ENCODE measurements at regions not wholly inside any gene's neighbourhood (a gene's known extent, or its start where the extent isn't known, plus 50 kb on each side); places are given as distances from the start of the nearest gene placed in this dataset.

DNA sequence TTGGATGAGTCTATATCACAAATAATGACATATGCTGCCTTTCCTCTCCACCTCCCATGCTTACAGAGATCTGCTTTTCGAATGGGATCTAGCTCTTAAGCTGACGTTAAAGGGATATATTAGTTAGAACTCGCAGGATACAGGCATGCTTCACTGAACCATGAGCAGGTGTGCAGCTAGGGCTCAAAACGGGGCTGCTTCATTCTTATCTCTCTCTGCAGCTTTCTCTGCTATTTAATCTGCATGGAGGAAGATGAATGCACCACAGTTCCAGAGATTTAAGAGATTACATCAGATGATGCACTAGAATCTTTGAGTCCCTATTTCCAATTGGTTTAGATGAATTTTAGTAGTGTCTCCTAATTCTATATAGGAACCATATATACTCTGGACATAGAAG, 327.0 kb downstream of the RAD51AP2 start:
- H3K27me3 Mint-ChIP-seq: no peaks in the 10 kb centered on the region
- CTCF ChIA-PET: no interaction called here
- H3K4me3 Mint-ChIP-seq: no peak overlapping the region
- ATAC-seq (replicated peaks in 1 of 4) (no peak), DNase-seq (no peak)
- Histone ChIP-seq H3K27me3 (replicated peaks in 1 of 2; ENCODE audit: control insufficient read depth in 2 of 2, extremely low read depth in 1 of 2, insufficient read depth in 2 of 2, low read length in 1 of 2) (no peaks in the 10 kb centered on the region), H3K27ac (ENCODE audit: low read length) (no peak overlapping the region), H3K4me1 (ENCODE audit: control insufficient read depth in 1 of 2, extremely low read depth in 1 of 2, insufficient read depth in 2 of 2, low read length in 2 of 2) (no peaks in the 10 kb centered on the region), H3K4me3 (ENCODE audit: control insufficient read depth in 1 of 2, extremely low read depth in 1 of 2, low read length in 1 of 2) (no peak overlapping the region), H3K9me3 (no peaks in the 10 kb centered on the region), H3K36me3 (ENCODE audit: control insufficient read depth in 2 of 2, extremely low read depth in 1 of 2, insufficient read depth in 1 of 2, low read length in 1 of 2) (no peaks in the 10 kb centered on the region)
- POLR2A ChIA-PET: no interaction called here
- no peak overlapping the region for H3K27ac Mint-ChIP-seq
- H3K9me3 Mint-ChIP-seq: peaks cover 0 to 7% (median 2%) of the 10 kb centered on the region in 3 donors
- H3K36me3 Mint-ChIP-seq: no peaks in the 10 kb centered on the region
- H3K4me1 Mint-ChIP-seq: no peaks in the 10 kb centered on the region
- WGBS (ENCODE audit: insufficient coverage): 0% methylated on average over 1 of the region's 4 CpGs

DNA sequence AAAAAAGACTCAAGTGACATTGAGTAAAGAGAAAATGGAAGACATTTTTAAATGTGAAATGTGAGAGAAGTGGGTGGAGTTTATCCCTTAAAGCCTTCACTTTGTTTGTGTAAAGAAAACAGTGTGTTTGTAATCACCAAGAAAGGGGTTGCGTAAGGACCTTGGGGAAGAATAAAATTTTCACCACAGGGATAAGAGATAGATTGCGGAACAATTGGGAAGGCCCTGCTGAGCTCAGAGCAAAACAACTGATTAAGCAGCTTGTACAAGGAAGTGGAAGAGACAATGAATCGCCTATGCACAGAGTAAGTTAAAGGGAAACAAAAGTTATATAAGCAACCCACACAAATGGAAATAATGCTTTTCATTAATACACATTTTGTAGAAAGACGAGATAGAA, 327.7 kb downstream of the RAD51AP2 start:
- ATAC-seq (replicated peaks in 1 of 4) (no peak), DNase-seq (no peak)
- Histone ChIP-seq H3K9me3 (no peaks in the 10 kb centered on the region), H3K4me3 (ENCODE audit: control insufficient read depth in 1 of 2, extremely low read depth in 1 of 2, low read length in 1 of 2) (no peak overlapping the region), H3K36me3 (ENCODE audit: control insufficient read depth in 2 of 2, extremely low read depth in 1 of 2, insufficient read depth in 1 of 2, low read length in 1 of 2) (no peaks in the 10 kb centered on the region), H3K4me1 (ENCODE audit: control insufficient read depth in 1 of 2, extremely low read depth in 1 of 2, insufficient read depth in 2 of 2, low read length in 2 of 2) (no peaks in the 10 kb centered on the region), H3K27me3 (replicated peaks in 1 of 2; ENCODE audit: control insufficient read depth in 2 of 2, extremely low read depth in 1 of 2, insufficient read depth in 2 of 2, low read length in 1 of 2) (no peaks in the 10 kb centered on the region), H3K27ac (ENCODE audit: low read length) (no peak overlapping the region)
- Mint-ChIP-seq H3K4me3 (no peak overlapping the region), H3K36me3 (no peaks in the 10 kb centered on the region), H3K9me3 (peaks cover 0 to 7% (median 2%) of the 10 kb centered on the region in 3 donors), H3K27me3 (no peaks in the 10 kb centered on the region), H3K4me1 (no peaks in the 10 kb centered on the region), H3K27ac (no peak overlapping the region)
- CTCF ChIA-PET: no interaction called here
- WGBS (ENCODE audit: insufficient coverage): 80% methylated on average over 1 of the region's 4 CpGs
- POLR2A ChIA-PET: no interaction called here

DNA sequence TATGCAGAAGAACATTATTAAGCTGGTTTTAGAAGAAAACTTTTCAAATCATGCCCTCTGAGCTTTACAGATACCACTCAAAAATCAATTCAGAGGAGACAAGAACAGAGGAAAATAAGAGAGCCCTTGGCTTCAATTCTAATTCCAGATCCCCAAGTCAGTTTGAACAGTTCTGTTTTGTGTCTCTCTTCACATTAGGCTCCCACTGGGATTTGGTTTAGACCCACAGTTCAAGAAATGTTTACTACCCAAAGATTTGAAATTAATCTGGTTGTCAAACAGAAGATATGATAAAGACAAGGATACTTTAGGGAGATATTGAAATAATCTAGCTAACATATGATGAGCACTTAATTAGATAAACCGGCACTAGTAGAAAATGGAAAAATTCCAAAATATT, 329.5 kb downstream of the RAD51AP2 start:
- no CpG with 5 or more reads among the region's 1 CpG for WGBS (ENCODE audit: insufficient coverage)
- ChIA-PET CTCF (no interaction called here), POLR2A (no interaction called here)
- Histone ChIP-seq H3K36me3 (ENCODE audit: control insufficient read depth in 2 of 2, extremely low read depth in 1 of 2, insufficient read depth in 1 of 2, low read length in 1 of 2) (no peaks in the 10 kb centered on the region), H3K27me3 (replicated peaks in 1 of 2; ENCODE audit: control insufficient read depth in 2 of 2, extremely low read depth in 1 of 2, insufficient read depth in 2 of 2, low read length in 1 of 2) (no peaks in the 10 kb centered on the region), H3K4me1 (ENCODE audit: control insufficient read depth in 1 of 2, extremely low read depth in 1 of 2, insufficient read depth in 2 of 2, low read length in 2 of 2) (no peaks in the 10 kb centered on the region), H3K27ac (ENCODE audit: low read length) (no peak overlapping the region), H3K4me3 (ENCODE audit: control insufficient read depth in 1 of 2, extremely low read depth in 1 of 2, low read length in 1 of 2) (no peak overlapping the region), H3K9me3 (no peaks in the 10 kb centered on the region)
- Mint-ChIP-seq H3K4me1 (no peaks in the 10 kb centered on the region), H3K27ac (no peak overlapping the region), H3K9me3 (peaks cover 0 to 7% (median 2%) of the 10 kb centered on the region in 3 donors), H3K36me3 (no peaks in the 10 kb centered on the region), H3K27me3 (no peaks in the 10 kb centered on the region), H3K4me3 (no peak overlapping the region)
- DNase-seq (no peak), ATAC-seq (replicated peaks in 1 of 4) (no peak)

DNA sequence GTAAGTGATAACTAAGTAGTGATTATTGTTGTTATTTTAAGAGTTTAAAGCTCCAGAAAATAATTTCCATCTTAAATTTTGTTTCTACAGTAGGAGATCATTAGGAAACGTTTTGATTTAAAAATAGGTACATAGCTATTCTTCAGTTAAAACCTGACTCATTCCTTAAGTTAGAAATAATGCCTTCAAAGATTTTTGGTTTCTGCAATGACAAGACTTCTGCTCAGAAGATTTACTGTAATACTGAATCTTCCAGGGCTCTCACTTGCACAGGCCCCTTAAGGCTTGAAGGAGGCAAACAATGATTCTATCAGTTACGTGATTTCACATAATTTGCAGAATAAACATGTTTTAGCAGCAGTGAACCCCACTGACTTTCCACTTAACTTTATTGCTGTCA, 333.7 kb downstream of the RAD51AP2 start:
- ATAC-seq (replicated peaks in 1 of 4) (no peak), DNase-seq (no peak)
- no peak overlapping the region for H3K4me3 ChIP-seq (ENCODE audit: control insufficient read depth in 1 of 2, extremely low read depth in 1 of 2, low read length in 1 of 2)
- Mint-ChIP-seq H3K27me3 (no peaks in the 10 kb centered on the region), H3K27ac (no peak overlapping the region), H3K36me3 (no peaks in the 10 kb centered on the region), H3K4me1 (no peaks in the 10 kb centered on the region), H3K9me3 (peaks cover 0 to 6% (median 0%) of the 10 kb centered on the region in 3 donors), H3K4me3 (no peak overlapping the region)
- ChIA-PET CTCF (no interaction called here), POLR2A (no interaction called here)
- H3K36me3 ChIP-seq (ENCODE audit: control insufficient read depth in 2 of 2, extremely low read depth in 1 of 2, insufficient read depth in 1 of 2, low read length in 1 of 2): no peaks in the 10 kb centered on the region
- H3K27me3 ChIP-seq (replicated peaks in 1 of 2; ENCODE audit: control insufficient read depth in 2 of 2, extremely low read depth in 1 of 2, insufficient read depth in 2 of 2, low read length in 1 of 2): no peaks in the 10 kb centered on the region
- no peaks in the 10 kb centered on the region for H3K4me1 ChIP-seq (ENCODE audit: control insufficient read depth in 1 of 2, extremely low read depth in 1 of 2, insufficient read depth in 2 of 2, low read length in 2 of 2)
- no peak overlapping the region for H3K27ac ChIP-seq (ENCODE audit: low read length)
- no CpG with 5 or more reads among the region's 2 CpGs for WGBS (ENCODE audit: insufficient coverage)
- H3K9me3 ChIP-seq: no peaks in the 10 kb centered on the region

DNA sequence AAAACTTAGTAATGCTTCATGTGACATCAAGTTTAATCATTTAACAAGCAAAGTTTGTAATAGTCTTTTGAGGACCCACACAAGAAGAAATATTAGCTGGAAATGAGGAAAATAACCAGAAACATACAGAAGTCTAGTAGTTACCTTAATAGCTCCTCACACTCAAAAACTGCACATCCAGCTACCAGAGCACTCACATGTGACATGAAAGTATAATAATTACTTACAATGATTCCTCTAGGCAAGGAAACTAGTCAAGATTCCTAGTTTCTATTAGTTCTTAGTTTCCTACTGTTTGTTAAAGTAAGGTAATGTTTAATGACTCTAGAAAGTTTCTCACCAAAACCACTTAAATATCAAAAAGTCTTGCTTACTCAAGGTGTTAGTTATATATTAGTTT, 335.8 kb downstream of the RAD51AP2 start:
- Mint-ChIP-seq H3K4me1 (no peaks in the 10 kb centered on the region), H3K27me3 (no peaks in the 10 kb centered on the region), H3K36me3 (no peaks in the 10 kb centered on the region), H3K27ac (no peak overlapping the region), H3K9me3 (peaks cover 0 to 9% (median 0%) of the 10 kb centered on the region in 3 donors), H3K4me3 (no peak overlapping the region)
- ChIA-PET CTCF (interaction anchor here in 1 of 2 donors (0.7 kb wide), 1 partner anchor 99 kb away, joined by 3 read pairs; no protein-coding TSS in a partner anchor), POLR2A (no interaction called here)
- ATAC-seq (replicated peaks in 1 of 4) (no peak), DNase-seq (no peak)
- Histone ChIP-seq H3K27ac (ENCODE audit: low read length) (no peak overlapping the region), H3K36me3 (ENCODE audit: control insufficient read depth in 2 of 2, extremely low read depth in 1 of 2, insufficient read depth in 1 of 2, low read length in 1 of 2) (no peaks in the 10 kb centered on the region), H3K4me1 (ENCODE audit: control insufficient read depth in 1 of 2, extremely low read depth in 1 of 2, insufficient read depth in 2 of 2, low read length in 2 of 2) (no peaks in the 10 kb centered on the region), H3K9me3 (no peaks in the 10 kb centered on the region), H3K4me3 (ENCODE audit: control insufficient read depth in 1 of 2, extremely low read depth in 1 of 2, low read length in 1 of 2) (no peak overlapping the region), H3K27me3 (replicated peaks in 1 of 2; ENCODE audit: control insufficient read depth in 2 of 2, extremely low read depth in 1 of 2, insufficient read depth in 2 of 2, low read length in 1 of 2) (no peaks in the 10 kb centered on the region)

DNA sequence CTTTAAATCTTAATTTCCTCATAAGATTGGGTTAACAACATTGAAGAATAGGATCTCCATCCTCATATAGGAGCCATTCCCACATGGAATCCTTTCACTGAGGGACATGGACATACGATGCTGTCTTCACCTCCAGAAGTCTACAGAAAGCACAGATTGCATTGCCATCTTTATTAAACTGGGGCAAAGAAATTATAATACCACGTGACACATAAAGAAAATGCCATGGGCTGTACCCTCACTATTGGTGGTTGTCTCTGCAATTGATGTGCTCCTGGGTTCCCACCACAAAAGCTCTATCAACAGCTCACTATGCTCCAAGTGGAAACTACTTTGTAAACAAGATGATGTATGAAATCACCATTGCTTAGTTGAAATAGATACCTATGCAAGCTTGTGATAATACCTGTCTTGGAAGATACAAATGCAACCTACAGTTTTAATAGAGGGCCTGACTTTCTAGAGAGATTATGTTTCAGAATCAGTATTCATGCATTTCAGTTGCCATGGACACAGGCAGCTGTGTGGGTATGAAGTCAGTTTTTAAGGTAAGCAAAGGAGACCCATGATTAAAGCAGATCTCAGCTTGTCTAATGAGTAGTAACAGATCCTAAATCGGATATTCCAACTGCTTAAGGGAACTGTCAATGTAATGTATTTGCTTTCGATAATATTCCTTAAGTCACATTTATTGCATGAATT, 337.0 kb downstream of the RAD51AP2 start:
- Mint-ChIP-seq H3K36me3 (no peaks in the 10 kb centered on the region), H3K4me1 (no peaks in the 10 kb centered on the region), H3K4me3 (no peak overlapping the region), H3K27ac (no peak overlapping the region), H3K9me3 (peaks cover 0 to 11% (median 0%) of the 10 kb centered on the region in 3 donors), H3K27me3 (no peaks in the 10 kb centered on the region)
- POLR2A ChIA-PET: no interaction called here
- Histone ChIP-seq H3K27ac (ENCODE audit: low read length) (no peak overlapping the region), H3K4me3 (ENCODE audit: control insufficient read depth in 1 of 2, extremely low read depth in 1 of 2, low read length in 1 of 2) (no peak overlapping the region), H3K27me3 (replicated peaks in 1 of 2; ENCODE audit: control insufficient read depth in 2 of 2, extremely low read depth in 1 of 2, insufficient read depth in 2 of 2, low read length in 1 of 2) (no peaks in the 10 kb centered on the region), H3K4me1 (ENCODE audit: control insufficient read depth in 1 of 2, extremely low read depth in 1 of 2, insufficient read depth in 2 of 2, low read length in 2 of 2) (no peaks in the 10 kb centered on the region), H3K9me3 (no peaks in the 10 kb centered on the region), H3K36me3 (ENCODE audit: control insufficient read depth in 2 of 2, extremely low read depth in 1 of 2, insufficient read depth in 1 of 2, low read length in 1 of 2) (no peaks in the 10 kb centered on the region)
- 54% methylated on average over 2 of the region's 4 CpGs for WGBS (ENCODE audit: insufficient coverage)
- ATAC-seq (replicated peaks in 1 of 4): no peak
- DNase-seq: no peak
- CTCF ChIA-PET: no interaction called here
